Natural killer cell (primary cell): ENCODE measurements at regions not wholly inside any gene's neighbourhood (a gene's known extent, or its start where the extent isn't known, plus 50 kb on each side); places are given as distances from the start of the nearest gene placed in this dataset.
"Not testable (repeated sequence)": the region's sequence is repeated elsewhere in the genome, so short reads cannot be mapped to it uniquely, and the experiment has no call there.

Experiments
- ATAC-seq, 3 donors: fragments of 150-1000 bp in 2 of 3; fragments of 200-7000 bp in 1 of 3; cut with Tn5 transposase; 1 replicate in 1 of 3; 2 replicates in 2 of 3; pipeline ENCODE4 v1.10.0; 2021; ENCODE audit warnings: mild to moderate bottlenecking in 2 of 3, moderate library complexity in 2 of 3
- DNase-seq, 2 donors: peaks; one replicate each; pipeline versions ENCODE4 v3.0.0 to v3.0.0-alpha.2; 2013 to 2021; ENCODE audit warnings: mixed read lengths in 1 of 2
- H3K27ac ChIP-seq: one replicate; pipeline ENCODE4 v1.5.1; 2013; ENCODE audit warnings: mild to moderate bottlenecking, low read length
- H3K27me3 ChIP-seq: one replicate; pipeline ENCODE4 v1.6.1; 2013; ENCODE audit warnings: low read length; ENCODE audit not compliant: control insufficient read depth, insufficient read depth
- H3K36me3 ChIP-seq: one replicate; pipeline ENCODE4 v1.6.1; 2013; ENCODE audit warnings: low read length; ENCODE audit not compliant: control insufficient read depth, insufficient read depth
- H3K4me1 ChIP-seq: one replicate; pipeline ENCODE4 v1.6.1; 2013; ENCODE audit warnings: low read length; ENCODE audit not compliant: control insufficient read depth, insufficient read depth
- H3K4me3 ChIP-seq: one replicate; pipeline ENCODE4 v1.5.1; 2013; ENCODE audit warnings: low read length
- H3K9me3 ChIP-seq: one replicate; pipeline ENCODE4 v1.6.1; 2013; ENCODE audit warnings: low read length; ENCODE audit not compliant: control insufficient read depth, insufficient read depth
- H3K27ac Mint-ChIP-seq, 2 donors: one replicate each; pipeline ENCODE4 v1.8.0; 2022; ENCODE audit warnings: mild to moderate bottlenecking in 2 of 2, mixed read lengths in 2 of 2, moderate library complexity in 1 of 2
- H3K27me3 Mint-ChIP-seq, 2 donors: one replicate each; pipeline ENCODE4 v1.8.0; 2022; ENCODE audit warnings: low read depth in 2 of 2, mixed read lengths in 2 of 2
- H3K36me3 Mint-ChIP-seq: one replicate; pipeline ENCODE4 v1.8.0; 2022; ENCODE audit warnings: mixed read lengths
- H3K4me1 Mint-ChIP-seq, 2 donors: one replicate each; pipeline ENCODE4 v1.8.0; 2022; ENCODE audit warnings: mixed read lengths in 2 of 2
- H3K4me3 Mint-ChIP-seq: one replicate; pipeline ENCODE4 v1.8.0; 2022; ENCODE audit warnings: mild to moderate bottlenecking, moderate library complexity, mixed read lengths
- H3K9me3 Mint-ChIP-seq, 2 donors: one replicate each; pipeline ENCODE4 v1.8.0; 2022; ENCODE audit warnings: mixed read lengths in 2 of 2
- WGBS: methylation state at CpG from one replicate; pipeline ENCODE4 v1.1.7; 2013; ENCODE audit warnings: missing lambda C conversion rate; ENCODE audit not compliant: insufficient coverage; 5-methylcytosine and 5-hydroxymethylcytosine counted together
- intact Hi-C: fragments of 100-400 bp; cut with micrococcal nuclease; formaldehyde crosslinking; loops from one replicate; pipeline ENCODE4 v1.14.2; 2022
- TF ChIP-seq, protein P1 (sequence below): fragments of 200-600 bp; IDR thresholded peaks from one replicate; pipeline ENCODE4 v1.8.0; 2022; ENCODE audit warnings: antibody characterized with exemption

DNA sequence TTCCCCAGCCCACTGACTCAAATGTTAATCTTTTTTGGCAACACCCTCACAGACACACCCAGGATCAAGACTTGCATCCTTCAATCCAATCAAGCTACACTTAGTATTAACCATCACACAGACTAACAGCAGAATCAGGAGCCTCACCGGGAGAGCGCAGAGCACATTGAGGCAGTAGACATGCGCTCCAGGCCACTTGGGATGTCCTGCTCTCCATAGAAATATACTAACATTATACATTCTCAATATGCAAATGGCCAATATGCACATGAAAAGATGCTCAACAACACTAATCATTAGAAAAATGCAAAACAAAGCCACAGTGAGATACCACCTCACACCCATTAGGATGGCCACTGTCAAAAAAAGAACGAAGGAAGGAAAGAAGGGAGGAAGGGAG is 135.0 kb upstream of the KCNE2 start:
- no peak overlapping the region for H3K27ac ChIP-seq
- Mint-ChIP-seq H3K27me3 (peaks cover 0 to 4% of the 10 kb centered on the region in 2 donors), H3K9me3 (no peaks in the 10 kb centered on the region), H3K4me1 (no peaks in the 10 kb centered on the region), H3K4me3 (no peak overlapping the region), H3K36me3 (no peaks in the 10 kb centered on the region), H3K27ac (no peak overlapping the region)
- 94% methylated on average over 3 of the region's 4 CpGs for WGBS
- no peaks in the 10 kb centered on the region for H3K4me1 ChIP-seq
- H3K4me3 ChIP-seq = no peak overlapping the region
- ATAC-seq (no peak), DNase-seq (no peak)
- intact Hi-C loops = no loop called here
- no peaks in the 10 kb centered on the region for H3K9me3 ChIP-seq
- no peaks in the 10 kb centered on the region for H3K36me3 ChIP-seq
- TF ChIP-seq, protein P1, sequence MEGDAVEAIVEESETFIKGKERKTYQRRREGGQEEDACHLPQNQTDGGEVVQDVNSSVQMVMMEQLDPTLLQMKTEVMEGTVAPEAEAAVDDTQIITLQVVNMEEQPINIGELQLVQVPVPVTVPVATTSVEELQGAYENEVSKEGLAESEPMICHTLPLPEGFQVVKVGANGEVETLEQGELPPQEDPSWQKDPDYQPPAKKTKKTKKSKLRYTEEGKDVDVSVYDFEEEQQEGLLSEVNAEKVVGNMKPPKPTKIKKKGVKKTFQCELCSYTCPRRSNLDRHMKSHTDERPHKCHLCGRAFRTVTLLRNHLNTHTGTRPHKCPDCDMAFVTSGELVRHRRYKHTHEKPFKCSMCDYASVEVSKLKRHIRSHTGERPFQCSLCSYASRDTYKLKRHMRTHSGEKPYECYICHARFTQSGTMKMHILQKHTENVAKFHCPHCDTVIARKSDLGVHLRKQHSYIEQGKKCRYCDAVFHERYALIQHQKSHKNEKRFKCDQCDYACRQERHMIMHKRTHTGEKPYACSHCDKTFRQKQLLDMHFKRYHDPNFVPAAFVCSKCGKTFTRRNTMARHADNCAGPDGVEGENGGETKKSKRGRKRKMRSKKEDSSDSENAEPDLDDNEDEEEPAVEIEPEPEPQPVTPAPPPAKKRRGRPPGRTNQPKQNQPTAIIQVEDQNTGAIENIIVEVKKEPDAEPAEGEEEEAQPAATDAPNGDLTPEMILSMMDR = no peak
- no peaks in the 10 kb centered on the region for H3K27me3 ChIP-seq

- H3K27me3 Mint-ChIP-seq = no peaks in the 10 kb centered on the region
- H3K27ac ChIP-seq = no peak overlapping the region
- ATAC-seq = no peak
- intact Hi-C loops = no loop called here
- no peaks in the 10 kb centered on the region for H3K9me3 Mint-ChIP-seq
- DNase-seq = no peak
- WGBS = 84% methylated on average over 4 of the region's 4 CpGs
- H3K4me3 Mint-ChIP-seq = no peak overlapping the region
- H3K4me1 Mint-ChIP-seq = no peaks in the 10 kb centered on the region
- H3K27ac Mint-ChIP-seq = no peak overlapping the region
- no peak overlapping the region for H3K4me3 ChIP-seq
- H3K36me3 Mint-ChIP-seq = no peaks in the 10 kb centered on the region
- H3K36me3 ChIP-seq = no peaks in the 10 kb centered on the region
- TF ChIP-seq, protein P1 = no peak
- no peaks in the 10 kb centered on the region for H3K9me3 ChIP-seq
- H3K4me1 ChIP-seq = no peaks in the 10 kb centered on the region
- H3K27me3 ChIP-seq = no peaks in the 10 kb centered on the region
Observed at GRCh38 chr21:34229353-34229752, 134.5 kb upstream of the KCNE2 start.

DNA sequence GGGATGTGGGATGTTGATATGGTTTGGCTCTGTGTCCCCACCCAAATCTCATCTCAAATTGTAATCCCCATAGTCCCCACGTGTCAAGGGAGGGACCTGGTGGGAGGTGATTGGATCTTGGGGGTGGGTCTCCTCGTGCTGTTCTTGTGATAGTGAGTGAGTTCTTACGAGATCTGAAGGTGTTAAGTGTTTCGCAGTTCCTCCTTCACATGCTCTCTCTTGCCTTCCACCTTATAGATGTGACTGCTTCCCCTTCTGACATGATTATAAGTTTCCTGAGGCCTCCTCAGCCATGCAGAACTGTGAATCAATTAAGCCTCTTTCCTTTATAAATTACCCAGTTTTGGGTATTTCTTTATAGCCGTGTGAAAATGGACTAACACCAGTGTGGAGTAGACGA is 130.1 kb upstream of the KCNE2 start:
- intact Hi-C loops, H3K36me3 ChIP-seq, ATAC-seq, H3K4me3 ChIP-seq, H3K4me1 ChIP-seq, H3K4me3 Mint-ChIP-seq, H3K27ac ChIP-seq, DNase-seq, H3K9me3 ChIP-seq, H3K27me3 ChIP-seq, H3K4me1 Mint-ChIP-seq, H3K27ac Mint-ChIP-seq, H3K36me3 Mint-ChIP-seq, H3K27me3 Mint-ChIP-seq, H3K9me3 Mint-ChIP-seq: not testable (repeated sequence)
- 74% methylated on average over 5 of the region's 6 CpGs for WGBS

- Histone ChIP-seq H3K36me3 (no peaks in the 10 kb centered on the region), H3K27me3 (no peaks in the 10 kb centered on the region), H3K9me3 (no peaks in the 10 kb centered on the region), H3K4me1 (no peaks in the 10 kb centered on the region), H3K4me3 (no peak overlapping the region), H3K27ac (no peak overlapping the region)
- 67% methylated on average over 1 of the region's 1 CpG for WGBS
- DNase-seq = no peak
- Mint-ChIP-seq H3K4me3 (no peak overlapping the region), H3K36me3 (no peaks in the 10 kb centered on the region), H3K4me1 (no peaks in the 10 kb centered on the region), H3K9me3 (no peaks in the 10 kb centered on the region), H3K27ac (no peak overlapping the region), H3K27me3 (peaks cover 0 to 6% of the 10 kb centered on the region in 2 donors)
- ATAC-seq = no peak
- TF ChIP-seq, protein P1 = no peak
- intact Hi-C loops = no loop called here
Observed at GRCh38 chr21:34235514-34235913, 128.3 kb upstream of the KCNE2 start.
